Kidney capillary endothelial cell (primary cell): ENCODE measurements at regions not wholly inside any gene's neighbourhood (a gene's known extent, or its start where the extent isn't known, plus 50 kb on each side); places are given as distances from the start of the nearest gene placed in this dataset.

ENCODE experiments used
- DNase-seq: peaks from one replicate; pipeline ENCODE4 v3.0.0-alpha.2; 2018; ENCODE audit warnings: low spot score

DNA sequence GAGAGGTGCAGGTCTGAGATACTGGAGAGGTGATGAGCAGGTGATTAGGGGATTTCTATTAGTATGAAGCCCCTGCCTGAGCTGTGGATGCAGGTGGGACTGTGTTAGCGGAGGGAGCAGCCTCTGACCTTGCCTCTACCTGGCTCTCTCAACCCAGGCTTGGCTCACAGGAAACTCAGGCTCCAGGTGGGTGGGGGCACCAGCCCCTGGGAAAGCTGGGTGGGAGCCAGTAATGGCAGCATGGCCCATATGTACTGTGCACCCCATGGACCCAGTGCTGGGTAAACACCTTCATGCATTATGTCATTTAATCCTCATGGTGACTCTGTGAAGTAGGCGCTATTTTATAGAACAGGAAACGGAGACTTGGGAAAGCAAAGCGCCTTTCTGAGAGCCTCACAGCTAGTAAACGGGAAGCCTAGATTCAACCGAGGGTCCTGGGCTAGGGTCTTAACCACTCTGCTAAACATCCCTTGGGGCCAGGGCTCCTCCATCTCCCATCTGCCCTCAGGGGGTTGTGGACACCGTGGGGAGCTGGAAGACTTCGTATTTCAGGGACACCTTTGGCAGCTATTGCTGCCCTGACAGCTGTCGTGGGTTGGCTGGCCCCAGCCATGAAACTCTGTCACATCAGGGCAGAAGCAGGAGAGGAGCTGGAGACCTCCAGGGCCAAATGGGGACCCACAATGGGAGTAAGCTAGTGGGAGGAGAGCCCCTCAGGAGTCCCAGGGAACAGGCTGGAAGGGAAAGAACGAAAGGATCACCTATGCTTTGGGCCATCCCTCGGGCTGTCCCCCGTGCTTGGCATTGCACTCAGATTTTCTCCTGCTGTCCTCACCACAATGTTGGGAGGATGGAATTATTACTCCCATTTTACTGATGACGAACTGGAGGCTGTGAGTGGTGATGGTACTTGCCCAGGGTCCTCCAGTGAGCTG lies 59.6 kb upstream of the CSF3R start:
- DNase-seq = no peak

DNA sequence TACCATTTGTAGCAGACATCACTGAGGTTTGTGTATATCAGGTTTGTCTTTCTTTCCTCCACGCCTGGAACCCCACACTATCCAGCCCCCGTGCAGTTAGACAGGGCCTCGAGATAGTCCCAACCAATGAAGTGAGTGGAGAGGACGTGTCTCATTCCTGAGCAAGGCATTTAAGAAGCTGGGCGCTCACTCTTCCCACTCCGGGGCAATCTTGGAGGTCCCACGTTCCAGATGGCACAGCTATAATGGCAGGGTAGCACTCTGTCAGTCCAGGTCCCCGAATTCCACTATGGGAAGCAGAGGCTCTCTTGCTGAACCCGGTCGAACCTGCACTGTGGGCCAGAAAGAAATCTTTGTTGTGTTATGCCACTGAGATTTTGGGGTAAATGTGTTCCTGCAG lies 57.3 kb upstream of the CSF3R start:
- DNase-seq = no peak

DNA sequence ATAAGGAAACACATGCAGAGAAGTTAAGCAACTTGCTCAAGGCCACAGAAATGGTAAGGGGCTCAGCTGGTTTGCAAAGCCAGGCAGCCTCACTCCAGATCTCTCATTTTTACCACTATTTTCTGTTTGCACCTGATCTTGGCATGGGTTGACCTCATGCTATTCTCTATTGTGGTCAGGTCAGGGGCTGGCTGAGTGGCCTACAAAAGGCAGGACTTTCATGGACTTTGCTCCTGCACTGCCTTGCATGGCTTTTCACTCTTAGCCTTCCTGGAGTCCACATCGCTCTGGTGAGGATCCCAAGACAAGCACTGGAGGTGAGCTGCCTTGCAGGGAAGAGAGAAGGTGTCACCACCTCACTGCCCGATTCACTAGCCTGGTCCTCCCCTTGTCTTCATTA lies 56.8 kb upstream of the CSF3R start:
- no peak for DNase-seq

DNA sequence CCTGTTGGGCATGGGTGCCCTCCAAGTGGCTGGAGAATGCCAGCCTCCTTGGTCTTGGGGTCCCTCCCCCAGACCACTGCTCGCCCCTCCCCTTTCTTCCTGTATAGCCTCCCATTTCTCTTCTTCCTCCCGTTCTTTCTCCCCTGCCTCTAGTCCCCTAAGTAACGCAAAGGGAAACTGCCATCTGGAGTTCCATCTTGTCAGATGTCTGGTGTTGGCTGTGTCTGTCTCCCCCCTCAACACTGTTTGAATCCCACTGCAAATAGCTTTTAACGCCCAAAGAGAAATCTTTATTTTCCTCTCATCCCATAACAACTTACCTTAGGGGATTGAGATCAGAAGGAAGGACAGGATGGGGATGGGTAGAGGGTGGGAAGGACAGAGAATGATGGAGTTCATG lies 55.3 kb upstream of the CSF3R start:
- DNase-seq = no peak

DNA sequence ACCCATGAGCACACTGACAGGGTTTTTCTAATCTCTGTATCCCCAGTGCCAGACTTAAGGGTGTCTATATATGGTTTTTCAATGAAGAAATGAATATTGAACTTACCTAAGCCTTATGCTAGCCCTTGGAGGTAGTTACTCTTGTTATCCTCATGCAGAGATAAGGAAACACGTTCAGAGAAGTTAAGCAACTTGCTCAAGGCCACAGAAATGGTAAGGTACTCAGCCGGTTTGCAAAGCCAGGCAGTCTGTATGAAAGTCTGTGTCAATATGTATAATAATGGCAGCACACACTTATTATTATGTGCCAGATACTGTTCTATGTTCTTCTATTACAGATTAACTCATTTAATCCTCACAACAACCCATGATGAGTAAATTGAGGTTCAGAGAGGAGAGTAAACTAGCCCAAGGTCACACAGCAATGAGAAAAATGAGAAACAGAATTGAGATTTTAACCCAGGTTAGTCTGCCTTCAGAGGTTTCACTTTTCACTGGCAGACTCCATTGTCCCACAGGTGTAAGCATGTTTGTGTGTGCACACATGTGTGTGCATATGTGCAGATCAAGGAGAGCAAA lies 54.6 kb upstream of the CSF3R start:
- no peak for DNase-seq

DNA sequence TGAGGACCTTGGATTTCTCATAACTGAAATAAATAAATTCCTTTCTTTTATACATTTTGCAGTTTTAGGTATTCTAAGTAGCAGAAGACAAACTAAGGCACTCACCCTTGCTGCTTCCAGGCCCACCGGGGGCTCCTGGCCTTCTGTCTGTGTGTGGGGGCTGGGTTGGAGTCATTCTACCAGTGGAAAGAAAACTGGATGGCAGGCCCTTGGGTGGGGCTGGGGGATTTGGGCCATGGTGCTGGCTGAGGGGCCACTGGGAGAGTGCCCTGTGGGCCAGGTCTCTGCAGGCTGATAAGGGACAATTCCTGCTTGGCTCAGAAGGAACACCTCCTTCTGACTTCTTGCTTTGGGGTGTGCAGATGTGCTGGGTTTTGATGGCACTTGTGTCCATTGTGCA lies 54.0 kb upstream of the CSF3R start:
- DNase-seq = no peak

DNA sequence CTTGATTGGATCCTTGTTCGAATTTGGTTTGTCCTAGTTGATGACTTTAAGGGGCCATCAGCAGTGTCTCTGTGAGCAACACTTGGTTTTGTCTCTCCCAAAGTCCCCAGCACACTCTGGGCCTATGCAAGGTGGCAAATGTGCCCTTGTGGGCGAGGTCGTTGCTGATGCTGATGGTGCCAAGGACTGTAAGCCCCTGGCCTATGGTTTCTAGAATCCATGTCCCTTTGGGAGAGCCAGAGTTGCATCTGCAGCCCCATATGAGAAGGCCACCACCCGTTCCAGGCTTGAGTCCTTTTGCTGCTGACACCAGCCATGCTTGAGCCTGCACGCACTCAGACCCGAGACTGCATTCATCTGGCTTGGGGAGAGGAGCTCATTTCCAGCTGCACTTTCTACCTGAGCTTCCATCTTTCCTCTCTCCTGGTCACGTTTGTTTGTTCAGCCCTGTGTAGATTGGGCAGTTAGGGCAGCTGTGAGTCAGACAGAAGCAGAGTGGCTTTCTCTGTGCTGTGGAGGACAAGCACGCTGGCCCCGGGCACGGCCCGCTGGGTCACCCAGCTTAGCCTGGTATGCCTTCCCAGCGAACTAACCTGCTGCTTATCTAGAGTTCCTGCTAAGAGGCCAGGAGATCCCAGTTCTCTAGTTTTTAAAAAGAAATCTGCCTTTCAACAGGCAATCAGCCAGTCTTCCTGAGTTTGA lies 52.1 kb upstream of the CSF3R start:
- DNase-seq = no peak

DNA sequence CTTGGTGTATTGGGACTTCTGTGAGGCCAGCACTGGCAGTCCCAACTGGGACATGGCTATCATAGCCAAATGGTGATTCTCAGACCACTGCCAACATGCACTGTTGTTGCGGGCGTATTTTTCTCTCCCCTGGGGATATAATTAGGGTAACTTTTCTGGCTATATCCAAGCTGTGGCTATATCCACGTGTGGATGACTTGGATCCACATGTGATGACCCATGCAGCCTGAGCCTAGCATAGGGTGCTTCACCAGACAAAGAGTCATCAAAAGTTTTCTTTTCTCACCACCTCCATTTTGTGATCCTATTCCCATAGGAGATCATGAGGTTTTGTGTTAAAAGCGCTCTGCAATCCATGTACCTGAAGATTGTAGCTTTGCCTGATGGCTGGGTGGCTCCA lies 51.2 kb upstream of the CSF3R start:
- no peak for DNase-seq

DNA sequence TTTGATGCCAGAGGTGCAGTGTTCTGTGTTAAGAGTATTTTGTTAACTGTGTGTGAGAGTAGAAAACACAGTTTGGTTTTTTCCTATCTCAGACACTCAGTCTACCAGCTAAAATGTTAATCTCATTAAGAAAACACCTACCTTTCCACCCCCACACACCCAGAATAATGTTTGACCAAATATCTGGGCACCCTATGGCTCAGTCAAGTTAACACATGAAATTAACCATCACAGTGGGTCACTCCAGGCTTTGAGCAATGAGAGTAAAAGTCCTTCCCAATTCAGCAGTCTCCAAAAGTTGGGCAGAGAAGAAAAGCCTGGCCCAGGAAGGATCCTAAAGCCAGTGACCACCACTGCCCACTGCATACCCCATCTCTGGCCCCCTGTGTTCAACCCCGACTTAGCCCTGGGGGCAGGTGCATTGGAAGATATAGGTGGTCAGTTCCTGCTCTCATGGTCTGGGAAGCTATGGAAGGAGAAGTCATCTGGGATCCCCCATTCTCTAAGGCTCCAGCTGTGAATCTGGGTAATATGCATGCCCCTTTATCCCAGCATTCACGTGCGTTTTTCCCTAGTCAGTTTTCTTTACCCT lies 50.2 kb upstream of the CSF3R start:
- DNase-seq = no peak
